Retinal pigment epithelial cell (primary cell): ENCODE measurements at regions not wholly inside any gene's neighbourhood (a gene's known extent, or its start where the extent isn't known, plus 50 kb on each side); places are given as distances from the start of the nearest gene placed in this dataset.

ENCODE experiments used
- DNase-seq: peaks from one replicate; pipeline ENCODE4 v3.0.0-alpha.2; 2010; ENCODE audit warnings: low read depth
- H3K4me3 ChIP-seq: 2 replicates; pipeline ENCODE4 v1.5.1; 2011; ENCODE audit warnings: mild to moderate bottlenecking, low read length, control low read depth, moderate library complexity
- CTCF ChIP-seq: conservative IDR thresholded peaks from 2 replicates; pipeline ENCODE4 v1.5.1; 2011; ENCODE audit warnings: low read depth, low read length, control low read depth, inconsistent platforms

GRCh38 chr6:147046141-147046877 is 157.9 kb upstream of the STXBP5 start:
- no peak for DNase-seq
- no peak for TF ChIP-seq CTCF
- no peak overlapping the region for H3K4me3 ChIP-seq

- DNase-seq = no peak
- TF ChIP-seq CTCF = no peak
- no peak overlapping the region for H3K4me3 ChIP-seq
These were observed 155.3 kb upstream of the STXBP5 start for GRCh38 chr6:147048930-147049329.

- no peak for TF ChIP-seq CTCF
- no peak overlapping the region for H3K4me3 ChIP-seq
- no peak for DNase-seq
These were observed 150.8 kb upstream of the STXBP5 start for GRCh38 chr6:147053311-147053921.

GRCh38 chr6:147054158-147054557 is 150.1 kb upstream of the STXBP5 start:
- DNase-seq = no peak
- no peak for TF ChIP-seq CTCF
- no peak overlapping the region for H3K4me3 ChIP-seq

- H3K4me3 ChIP-seq = no peak overlapping the region
- TF ChIP-seq CTCF = no peak
- no peak for DNase-seq
These were observed 149.3 kb upstream of the STXBP5 start for GRCh38 chr6:147054871-147055270.

GRCh38 chr6:147055821-147056392 is 148.3 kb upstream of the STXBP5 start:
- TF ChIP-seq CTCF = no peak
- DNase-seq = no peak
- H3K4me3 ChIP-seq = no peak overlapping the region

- no peak for TF ChIP-seq CTCF
- H3K4me3 ChIP-seq = no peak overlapping the region
- DNase-seq = no peak
These were observed 147.0 kb upstream of the STXBP5 start for GRCh38 chr6:147057188-147057587.
